Heart right ventricle (tissue), 16 donors: ENCODE measurements at regions not wholly inside any gene's neighbourhood (a gene's known extent, or its start where the extent isn't known, plus 50 kb on each side); places are given as distances from the start of the nearest gene placed in this dataset.

Experiments used
- ATAC-seq, 8 donors: fragments of 200-7000 bp; cut with Tn5 transposase; one replicate each; pipeline ENCODE4 v1.9.1; 2020; ENCODE audit warnings: mild to moderate bottlenecking in 8 of 8, moderate library complexity in 8 of 8, moderate number of reproducible peaks in 1 of 8
- DNase-seq, 2 donors: peaks; one replicate each; pipeline ENCODE4 v3.0.0-alpha.2; 2020
- H3K27ac ChIP-seq, 10 donors: fragments of 200-600 bp; sonication (generic) in 2 of 10; one replicate each; pipeline versions ENCODE4 v1.5.0 to v1.8.0; 2020 to 2022; ENCODE audit warnings: mild to moderate bottlenecking in 3 of 10
- H3K27me3 ChIP-seq, 7 donors: fragments of 200-600 bp; one replicate each; pipeline ENCODE4 v1.8.0; 2021 to 2022; ENCODE audit warnings: mild to moderate bottlenecking in 2 of 7
- H3K36me3 ChIP-seq, 9 donors: fragments of 200-600 bp; sonication (generic) in 1 of 9; one replicate each; pipeline versions ENCODE4 v1.5.0 to v1.8.0; 2020 to 2022; ENCODE audit warnings: mild to moderate bottlenecking in 2 of 9
- H3K4me1 ChIP-seq, 9 donors: fragments of 200-600 bp; sonication (generic) in 1 of 9; one replicate each; pipeline versions ENCODE4 v1.5.0 to v1.8.0; 2020 to 2022; ENCODE audit warnings: mild to moderate bottlenecking in 4 of 9
- H3K4me3 ChIP-seq, 10 donors: fragments of 200-600 bp; sonication (generic) in 2 of 10; one replicate each; pipeline versions ENCODE4 v1.5.0 to v1.8.0; 2020 to 2022; ENCODE audit warnings: mild to moderate bottlenecking in 7 of 10, moderate library complexity in 2 of 10
- H3K9me3 ChIP-seq, 11 donors: fragments of 200-600 bp in 10 of 11; sonication (generic) in 2 of 11; one replicate each; pipeline versions ENCODE4 v1.5.0 to v1.8.0; 2013 to 2022; ENCODE audit warnings: mild to moderate bottlenecking in 2 of 11, control low read depth in 1 of 11, moderate library complexity in 1 of 11
- WGBS, 2 donors: extraction: QIAGEN DNeasy Blood & Tissue Kit; methylation state at CpG; one replicate each; pipeline ENCODE4 v1.1.7; 2013; ENCODE audit warnings: inconsistent platforms in 1 of 2; 5-methylcytosine and 5-hydroxymethylcytosine counted together
- intact Hi-C, 10 donors: fragments of 100-400 bp; cut with DNase I; formaldehyde crosslinking; loops; one replicate each; pipeline versions ENCODE4 v1.11.1 to v1.14.2; 2022
- TF ChIP-seq, protein P1 (sequence below), 9 donors: fragments of 200-600 bp; sonication (generic) in 2 of 9; IDR thresholded peaks; one replicate each; pipeline versions ENCODE4 v1.5.0 to v1.8.0; 2021 to 2022; ENCODE audit warnings: antibody characterized with exemption in 9 of 9, mild to moderate bottlenecking in 5 of 9, moderate library complexity in 1 of 9
- donor health status: Arrhythmogenic right ventricular cardiomyopathy.
- donor health status: ischemic (EF 13 %, LVEDD 7.1; RV severe dilation, severe dysfunction).
- donor health status: healthy with polysubstance abuse.
- donor health status: DM: no; HTN: yes; CAD: no.
- donor health status: DM: no; HTN: no; CAD: no.
- donor health status: ischemic (EF 25% LVEDD 6.9; RV normal size, moderate dysfunction).
- donor health status: ischemic (EF 25% LVEDD 5.7; RV mildly dilated, moderate dysfunction).
- donor health status: healthy.
- donor health status: DM: yes; HTN: yes; CAD: no.
- donor health status: Ischemic cardiomyopathy.
- donor health status: ischemic (EF 35%, LVEDD 5.7; RV mildly dilated, moderate dysfunction).
- donor health status: nonischemic (EF 11% LVEDD 7.7; RV severe dilation, severe dysfunction).
- donor health status: DM: yes; HTN: yes; CAD: no.
- donor health status: PGD.
- donor health status: ischemic (EF 29% LVEDD 5.4; RV normal size, mild dysfunction).
- donor health status: nonischemic (EF 23%, LVEDD 6.1; RV moderate dilation, normal function).

DNA sequence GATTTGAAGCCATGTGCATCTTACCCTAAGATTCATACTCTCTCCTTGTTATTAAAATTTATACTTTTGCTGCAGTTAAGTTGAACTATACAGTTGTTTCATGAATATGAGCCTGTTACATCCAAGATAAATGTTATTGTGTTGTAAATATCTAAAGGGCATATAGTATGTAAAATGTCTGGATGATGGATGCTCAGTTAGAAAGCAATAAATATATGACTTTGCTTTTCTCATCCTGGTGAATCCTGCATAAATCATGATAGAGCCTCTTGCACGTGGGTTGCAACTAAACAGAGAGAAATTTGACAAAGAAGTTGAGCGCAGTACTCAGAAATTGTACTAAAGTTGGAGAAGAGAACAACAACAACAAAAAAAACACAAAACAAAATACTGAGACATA, 99.5 kb downstream of the PRDM9 start:
- intact Hi-C loops, result no loop called here
- DNase-seq, result no peak
- no peaks in the 10 kb centered on the region for H3K27me3 ChIP-seq
- TF ChIP-seq, protein P1, sequence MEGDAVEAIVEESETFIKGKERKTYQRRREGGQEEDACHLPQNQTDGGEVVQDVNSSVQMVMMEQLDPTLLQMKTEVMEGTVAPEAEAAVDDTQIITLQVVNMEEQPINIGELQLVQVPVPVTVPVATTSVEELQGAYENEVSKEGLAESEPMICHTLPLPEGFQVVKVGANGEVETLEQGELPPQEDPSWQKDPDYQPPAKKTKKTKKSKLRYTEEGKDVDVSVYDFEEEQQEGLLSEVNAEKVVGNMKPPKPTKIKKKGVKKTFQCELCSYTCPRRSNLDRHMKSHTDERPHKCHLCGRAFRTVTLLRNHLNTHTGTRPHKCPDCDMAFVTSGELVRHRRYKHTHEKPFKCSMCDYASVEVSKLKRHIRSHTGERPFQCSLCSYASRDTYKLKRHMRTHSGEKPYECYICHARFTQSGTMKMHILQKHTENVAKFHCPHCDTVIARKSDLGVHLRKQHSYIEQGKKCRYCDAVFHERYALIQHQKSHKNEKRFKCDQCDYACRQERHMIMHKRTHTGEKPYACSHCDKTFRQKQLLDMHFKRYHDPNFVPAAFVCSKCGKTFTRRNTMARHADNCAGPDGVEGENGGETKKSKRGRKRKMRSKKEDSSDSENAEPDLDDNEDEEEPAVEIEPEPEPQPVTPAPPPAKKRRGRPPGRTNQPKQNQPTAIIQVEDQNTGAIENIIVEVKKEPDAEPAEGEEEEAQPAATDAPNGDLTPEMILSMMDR (IDR thresholded peaks at IDR 0.05), result no peak
- peaks cover 0 to 13% (median 0%) of the 10 kb centered on the region in 11 donors for H3K9me3 ChIP-seq
- WGBS, 2 donors, result 81% methylated on average over 2 of the region's 2 CpGs
- no peak for ATAC-seq
- H3K4me1 ChIP-seq, result no peaks in the 10 kb centered on the region
- no peak overlapping the region for H3K4me3 ChIP-seq
- H3K36me3 ChIP-seq, result no peaks in the 10 kb centered on the region
- no peak overlapping the region for H3K27ac ChIP-seq

DNA sequence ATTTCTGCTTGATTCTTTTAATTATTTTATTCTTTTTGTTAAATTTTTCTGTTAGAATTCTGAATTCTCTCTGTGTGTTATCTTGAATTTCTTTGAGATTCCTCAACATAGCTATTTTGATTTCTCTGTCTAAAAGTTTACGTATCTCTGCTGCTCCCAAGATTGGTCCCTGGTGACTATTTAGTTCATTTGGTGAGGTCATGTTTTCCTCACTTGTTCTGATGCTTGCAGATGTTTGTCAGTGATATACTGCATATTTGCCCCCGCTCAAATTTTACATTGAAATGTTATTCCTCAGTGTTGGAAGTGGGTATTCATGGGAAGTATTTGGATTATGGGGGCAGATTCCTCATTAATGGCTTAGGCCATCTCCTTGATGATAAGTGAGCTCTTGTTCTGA, 105.3 kb downstream of the PRDM9 start:
- Histone ChIP-seq H3K4me1 (no peaks in the 10 kb centered on the region), H3K4me3 (no peak overlapping the region), H3K27ac (no peak overlapping the region), H3K27me3 (no peaks in the 10 kb centered on the region), H3K9me3 (peaks cover 0 to 14% (median 0%) of the 10 kb centered on the region in 11 donors), H3K36me3 (no peaks in the 10 kb centered on the region)
- WGBS, 2 donors, result 23 to 55% methylated on average over 2 of the region's 2 CpGs
- TF ChIP-seq, protein P1 (IDR thresholded peaks at IDR 0.05), result no peak
- intact Hi-C loops, result no loop called here
- no peak for ATAC-seq
- DNase-seq, result no peak

DNA sequence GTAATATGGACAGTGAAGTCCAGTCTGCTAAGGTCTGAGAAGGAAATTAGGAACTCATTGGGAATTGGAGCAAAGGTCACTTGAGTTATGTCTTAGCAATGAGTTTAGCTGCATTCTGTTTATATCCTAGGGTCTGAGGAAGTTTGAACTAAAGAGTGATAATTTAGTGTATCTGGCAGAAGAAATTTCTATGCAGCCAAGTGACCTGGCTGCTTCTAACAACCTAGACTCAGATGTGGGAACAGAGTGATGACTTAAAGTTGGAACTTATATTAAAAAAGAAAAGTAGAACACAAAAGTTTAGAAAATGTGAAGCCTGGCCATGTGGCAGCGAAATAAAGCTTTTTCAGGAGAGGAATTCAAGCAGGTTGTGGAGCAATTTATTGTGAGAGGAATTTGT, 106.2 kb downstream of the PRDM9 start:
- DNase-seq, result no peak
- Histone ChIP-seq H3K4me3 (no peak overlapping the region), H3K9me3 (peaks cover 0 to 14% (median 0%) of the 10 kb centered on the region in 11 donors), H3K36me3 (no peaks in the 10 kb centered on the region), H3K27me3 (no peaks in the 10 kb centered on the region), H3K27ac (no peak overlapping the region), H3K4me1 (no peaks in the 10 kb centered on the region)
- intact Hi-C loops, result no loop called here
- TF ChIP-seq, protein P1 (IDR thresholded peaks at IDR 0.05), result no peak
- 73 to 88% methylated on average over 1 of the region's 1 CpG for WGBS, 2 donors
- ATAC-seq, result no peak

DNA sequence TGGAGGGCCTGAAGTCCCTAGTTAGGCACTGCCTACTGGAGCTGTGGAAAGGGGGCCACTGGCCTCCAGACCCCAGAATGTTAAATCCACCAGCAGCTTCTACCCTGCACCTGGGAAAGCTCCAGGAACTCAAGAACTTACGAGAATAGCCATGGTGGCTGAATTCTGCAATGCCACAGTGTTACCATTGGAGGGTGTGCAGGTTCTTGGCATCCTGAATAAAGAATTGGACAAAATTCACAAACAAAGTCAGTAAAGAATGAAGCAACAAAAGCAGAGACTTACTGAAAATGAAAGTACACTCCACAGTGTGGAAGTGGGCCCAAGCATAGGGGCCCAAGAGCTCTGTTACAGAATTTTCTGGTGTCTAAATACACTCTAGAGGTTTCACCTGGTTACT, 107.0 kb downstream of the PRDM9 start:
- H3K4me3 ChIP-seq, result no peak overlapping the region
- no peak for DNase-seq
- TF ChIP-seq, protein P1 (IDR thresholded peaks at IDR 0.05), result no peak
- no peaks in the 10 kb centered on the region for H3K27me3 ChIP-seq
- no peak overlapping the region for H3K27ac ChIP-seq
- no peaks in the 10 kb centered on the region for H3K36me3 ChIP-seq
- 76 to 90% methylated on average over 1 of the region's 1 CpG for WGBS, 2 donors
- no peaks in the 10 kb centered on the region for H3K4me1 ChIP-seq
- intact Hi-C loops, result no loop called here
- ATAC-seq, result no peak
- H3K9me3 ChIP-seq, result peaks cover 0 to 14% (median 0%) of the 10 kb centered on the region in 11 donors
